PC-3 (cell line): ENCODE measurements at regions not wholly inside any gene's neighbourhood (a gene's known extent, or its start where the extent isn't known, plus 50 kb on each side); places are given as distances from the start of the nearest gene placed in this dataset.
A peak's percentile ranks its signal among the peaks of the same experiment; 100 is the strongest.

Experiments
- ATAC-seq: fragments of 200-7000 bp; cut with Tn5 transposase; 2 replicates; pipeline ENCODE4 v1.9.1; 2020; ENCODE audit warnings: mild to moderate bottlenecking, moderate library complexity
- BruUV-seq: library from RNA; stranded (reverse); fragments of 400-500 nt; replicated peaks from 2 replicates; lab custom pipeline; 2021; lab: Mats Ljungman, UMichigan
- CTCF ChIA-PET: fragments of 300-600 bp; sonication (Branson Sonifier 250); formaldehyde crosslinking; loops from one replicate; lab custom pipeline; 2022; ENCODE audit warnings: antibody characterized with exemption; lab: Charles Lee
- POLR2A ChIA-PET: fragments of 300-600 bp; sonication (Branson Sonifier 250); formaldehyde crosslinking; loops from one replicate; lab custom pipeline; 2022; ENCODE audit warnings: antibody characterized with exemption; ENCODE audit not compliant: unreplicated experiment; lab: Charles Lee
- DNase-seq: peaks from one replicate; pipeline ENCODE4 v3.0.0-alpha.2; 2015
- H2AFZ ChIP-seq: fragments of 300-600 bp; sonication (generic); 2 replicates; pipeline ENCODE4 v1.6.0; 2016; ENCODE audit warnings: antibody characterized with exemption, low read length
- H3F3A ChIP-seq: fragments of 300-600 bp; sonication (generic); one replicate; pipeline ENCODE4 v1.6.0; 2017; ENCODE audit warnings: antibody characterized with exemption, low read length, control low read depth, mild to moderate bottlenecking; ENCODE audit not compliant: unreplicated experiment
- H3K27ac ChIP-seq: fragments of 300-600 bp; sonication (generic); 2 replicates; pipeline ENCODE4 v1.5.1; 2016; ENCODE audit warnings: mild to moderate bottlenecking, low read length
- H3K27me3 ChIP-seq: fragments of 300-600 bp; sonication (generic); 2 replicates; pipeline ENCODE4 v1.6.1; 2016; ENCODE audit warnings: low read length, mixed read lengths
- H3K36me3 ChIP-seq: fragments of 300-600 bp; sonication (generic); 2 replicates; pipeline ENCODE4 v1.6.1; 2016; ENCODE audit warnings: low read depth, mixed run types, low read length, mixed read lengths
- H3K4me1 ChIP-seq: fragments of 300-600 bp; sonication (generic); 2 replicates; pipeline ENCODE4 v1.5.1; 2016; ENCODE audit warnings: low read length; ENCODE audit not compliant: insufficient read depth
- H3K4me2 ChIP-seq: fragments of 300-600 bp; sonication (generic); 2 replicates; pipeline ENCODE4 v1.6.0; 2016; ENCODE audit warnings: low read length
- H3K4me3 ChIP-seq: fragments of 300-600 bp; sonication (generic); 2 replicates; pipeline ENCODE4 v1.5.1; 2016; ENCODE audit warnings: mild to moderate bottlenecking, low read length, mixed read lengths
- H3K79me2 ChIP-seq: fragments of 300-600 bp; sonication (generic); 2 replicates; pipeline ENCODE4 v1.6.1; 2017; ENCODE audit warnings: low read length, mixed read lengths
- H3K9ac ChIP-seq: fragments of 300-600 bp; sonication (generic); 2 replicates; pipeline ENCODE4 v1.6.0; 2016; ENCODE audit warnings: mild to moderate bottlenecking, low read length
- H3K9me2 ChIP-seq: fragments of 300-600 bp; sonication (generic); replicated peaks from 2 replicates; pipeline ENCODE4 v1.6.1; 2016; ENCODE audit warnings: mixed run types, low read length, mixed read lengths
- H3K9me3 ChIP-seq: fragments of 300-600 bp; sonication (generic); 2 replicates; pipeline ENCODE4 v1.6.1; 2016; ENCODE audit warnings: low read length, mixed read lengths
- H4K20me1 ChIP-seq: fragments of 300-600 bp; sonication (generic); 2 replicates; pipeline ENCODE4 v1.6.1; 2016; ENCODE audit warnings: low read length, mixed read lengths
- CTCF ChIP-seq: fragments of 300-600 bp; sonication (generic); conservative IDR thresholded peaks from 2 replicates; pipeline ENCODE4 v1.5.1; 2017; ENCODE audit warnings: antibody characterized with exemption, low read depth, mild to moderate bottlenecking, low read length
- EZH2 ChIP-seq: fragments of 300-600 bp; sonication (generic); IDR thresholded peaks from one replicate; pipeline ENCODE4 v1.6.1; 2017; ENCODE audit warnings: antibody characterized with exemption, mild to moderate bottlenecking, low read length; ENCODE audit not compliant: unreplicated experiment
- EZH2phosphoT487 ChIP-seq: fragments of 300-600 bp; sonication (generic); IDR thresholded peaks from 2 replicates; pipeline ENCODE4 v1.6.1; 2018; ENCODE audit warnings: mild to moderate bottlenecking, antibody characterized with exemption, low read length, borderline replicate concordance
- intact Hi-C: fragments of 100-400 bp; cut with micrococcal nuclease; formaldehyde crosslinking; loops from 2 replicates; pipeline ENCODE4 v1.9.0; 2023

GRCh38 chr3:36058404-36059030, 321.8 kb upstream of the STAC start:
- H4K20me1 ChIP-seq = no peaks in the 10 kb centered on the region
- H3K4me3 ChIP-seq = no peak overlapping the region
- TF ChIP-seq EZH2 (no peak), CTCF (no peak), EZH2phosphoT487 (no peak)
- H3K9ac ChIP-seq = no peak overlapping the region
- ATAC-seq = peak; percentile 62
- no peak overlapping the region for H3K27ac ChIP-seq
- no peaks in the 10 kb centered on the region for H3K9me2 ChIP-seq
- no peak overlapping the region for H3K4me2 ChIP-seq
- no peaks in the 10 kb centered on the region for H3K36me3 ChIP-seq
- intact Hi-C loops = no loop called here
- peaks cover 30% of the 10 kb centered on the region for H3K4me1 ChIP-seq
- POLR2A ChIA-PET = no interaction called here
- H3F3A ChIP-seq = no peaks in the 10 kb centered on the region
- CTCF ChIA-PET = no interaction called here
- H3K9me3 ChIP-seq = no peaks in the 10 kb centered on the region
- no peak overlapping the region for H2AFZ ChIP-seq
- no peaks in the 10 kb centered on the region for H3K27me3 ChIP-seq
- BruUV-seq = no TSS peak
- H3K79me2 ChIP-seq = no peaks in the 10 kb centered on the region
- peak; percentile 58 for DNase-seq

GRCh38 chr3:36060950-36061349, 319.4 kb upstream of the STAC start:
- peak overlapping the region; percentile 49 for H3K4me2 ChIP-seq
- no peaks in the 10 kb centered on the region for H3K9me2 ChIP-seq
- H4K20me1 ChIP-seq = no peaks in the 10 kb centered on the region
- no peaks in the 10 kb centered on the region for H3F3A ChIP-seq
- ChIA-PET POLR2A (no interaction called here), CTCF (no interaction called here)
- peaks cover 52% of the 10 kb centered on the region for H3K4me1 ChIP-seq
- no TSS peak for BruUV-seq
- H3K27ac ChIP-seq = peak overlapping the region; percentile 73
- no peaks in the 10 kb centered on the region for H3K9me3 ChIP-seq
- H3K36me3 ChIP-seq = no peaks in the 10 kb centered on the region
- H3K27me3 ChIP-seq = no peaks in the 10 kb centered on the region
- no peaks in the 10 kb centered on the region for H3K79me2 ChIP-seq
- no peak for TF ChIP-seq CTCF
- TF ChIP-seq EZH2 = no peak
- no peak for TF ChIP-seq EZH2phosphoT487
- H3K9ac ChIP-seq = peak overlapping the region; percentile 19
- peak; percentile 47 for ATAC-seq
- DNase-seq = peak; percentile 88
- intact Hi-C loops = loop anchor here (5.0 kb wide), 2 partner anchors 94 to 641 kb away; no protein-coding TSS in a partner anchor
- H3K4me3 ChIP-seq = no peak overlapping the region
- no peak overlapping the region for H2AFZ ChIP-seq

- Histone ChIP-seq H3K9me2 (no peaks in the 10 kb centered on the region), H3K4me2 (peak overlapping the region; percentile 72), H4K20me1 (no peaks in the 10 kb centered on the region), H3K4me1 (peaks cover 46% of the 10 kb centered on the region), H3K36me3 (no peaks in the 10 kb centered on the region), H3K27ac (peak overlapping the region; percentile 87), H2AFZ (no peak overlapping the region), H3K4me3 (peak overlapping the region; percentile 34; the same call in 1 of the 2 replicates), H3K79me2 (no peaks in the 10 kb centered on the region), H3F3A (no peaks in the 10 kb centered on the region), H3K9me3 (no peaks in the 10 kb centered on the region), H3K27me3 (no peaks in the 10 kb centered on the region), H3K9ac (peak overlapping the region; percentile 46)
- intact Hi-C loops = loop anchor here (1.0 to 5.0 kb wide), 3 partner anchors 97 to 638 kb away; no protein-coding TSS in a partner anchor
- DNase-seq (peak; percentile 85), ATAC-seq (peak; percentile 75)
- TF ChIP-seq CTCF (no peak), EZH2phosphoT487 (no peak), EZH2 (no peak)
- ChIA-PET CTCF (no interaction called here), POLR2A (interaction anchor here (0.7 kb wide), 1 partner anchor 119 kb away, joined by 4 read pairs; no protein-coding TSS in a partner anchor)
- BruUV-seq = no TSS peak
These were observed 316.3 kb upstream of the STAC start for GRCh38 chr3:36063992-36064391.
